Peyer's patch (tissue), 4 donors: ENCODE measurements at regions not wholly inside any gene's neighbourhood (a gene's known extent, or its start where the extent isn't known, plus 50 kb on each side); places are given as distances from the start of the nearest gene placed in this dataset.

Source experiments
- DNase-seq, 3 donors: peaks; one replicate each; pipeline ENCODE4 v3.0.0-alpha.2; 2017 to 2019
- H3K27ac ChIP-seq, 4 donors: fragments of 200-600 bp; sonication (generic); one replicate each; pipeline ENCODE4 v1.5.1; 2016 to 2019
- H3K27me3 ChIP-seq, 2 donors: fragments of 200-600 bp; sonication (generic); one replicate each; pipeline ENCODE4 v1.5.1; 2019
- H3K36me3 ChIP-seq, 3 donors: fragments of 200-600 bp; sonication (generic); one replicate each; pipeline ENCODE4 v1.5.1; 2016 to 2019
- H3K4me1 ChIP-seq, 4 donors: fragments of 200-600 bp; sonication (generic); one replicate each; pipeline ENCODE4 v1.5.1; 2016 to 2019
- H3K4me3 ChIP-seq, 4 donors: fragments of 200-600 bp; sonication (generic); 1 replicate in 3 of 4; 2 replicates in 1 of 4; pipeline ENCODE4 v1.5.1; 2016 to 2019; ENCODE audit warnings: mild to moderate bottlenecking in 1 of 4
- H3K9me3 ChIP-seq, 4 donors: fragments of 200-600 bp; sonication (generic); one replicate each; pipeline ENCODE4 v1.5.1; 2016 to 2019; ENCODE audit warnings: mild to moderate bottlenecking in 1 of 4
- CTCF ChIP-seq, 6 experiments: fragments of 450-650 bp in 4 of 6; fragments of 200-600 bp in 2 of 6; sonication (generic) in 1 of 6; IDR thresholded peaks; one replicate each; pipeline ENCODE4 v1.5.1; 2017 to 2019; ENCODE audit warnings: antibody characterized with exemption in 6 of 6, mild to moderate bottlenecking in 3 of 6, moderate library complexity in 1 of 6
- POLR2A ChIP-seq, 2 donors: fragments of 450-650 bp; IDR thresholded peaks; one replicate each; pipeline ENCODE4 v1.5.1; 2017; ENCODE audit warnings: antibody characterized with exemption in 2 of 2, mild to moderate bottlenecking in 2 of 2, moderate library complexity in 2 of 2

DNA sequence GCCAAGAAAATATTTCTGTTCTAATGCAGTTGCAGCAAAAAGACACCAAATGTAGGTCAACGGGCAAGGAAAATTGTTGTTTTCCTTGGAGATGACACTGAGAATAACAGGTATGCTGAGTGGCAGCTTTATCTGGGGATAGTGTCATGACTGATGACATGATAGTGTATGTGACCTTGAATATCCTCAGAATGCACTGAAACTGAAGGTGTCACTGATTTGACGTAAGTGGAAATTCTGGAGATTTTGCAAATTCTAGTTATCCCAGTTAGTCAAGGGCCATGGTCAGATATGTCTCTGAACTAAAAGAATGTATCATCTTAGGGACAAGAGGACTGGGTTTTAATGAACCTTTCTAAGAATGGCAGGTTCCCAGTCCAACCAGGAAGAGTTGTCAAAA is 138.0 kb upstream of the C9orf72 start:
- H3K4me3 ChIP-seq, result no peak overlapping the region
- TF ChIP-seq CTCF (IDR thresholded peaks at IDR 0.05) (no peak), POLR2A (IDR thresholded peaks at IDR 0.05) (no peak)
- no peak for DNase-seq

GRCh38 chr9:27712806-27713205 is 139.5 kb upstream of the C9orf72 start:
- no peaks in the 10 kb centered on the region for H3K9me3 ChIP-seq
- no peak for DNase-seq
- H3K36me3 ChIP-seq, result no peaks in the 10 kb centered on the region
- H3K4me1 ChIP-seq, result no peaks in the 10 kb centered on the region
- no peak for TF ChIP-seq POLR2A (IDR thresholded peaks at IDR 0.05)
- no peak for TF ChIP-seq CTCF (IDR thresholded peaks at IDR 0.05)
- no peak overlapping the region for H3K27ac ChIP-seq
- H3K4me3 ChIP-seq, result no peak overlapping the region
- H3K27me3 ChIP-seq, result no peaks in the 10 kb centered on the region

More for the DNA sequence above, 138.0 kb upstream of the C9orf72 start:
- Histone ChIP-seq H3K9me3 (no peaks in the 10 kb centered on the region), H3K4me1 (no peaks in the 10 kb centered on the region), H3K27ac (no peak overlapping the region), H3K27me3 (no peaks in the 10 kb centered on the region), H3K36me3 (no peaks in the 10 kb centered on the region)

DNA sequence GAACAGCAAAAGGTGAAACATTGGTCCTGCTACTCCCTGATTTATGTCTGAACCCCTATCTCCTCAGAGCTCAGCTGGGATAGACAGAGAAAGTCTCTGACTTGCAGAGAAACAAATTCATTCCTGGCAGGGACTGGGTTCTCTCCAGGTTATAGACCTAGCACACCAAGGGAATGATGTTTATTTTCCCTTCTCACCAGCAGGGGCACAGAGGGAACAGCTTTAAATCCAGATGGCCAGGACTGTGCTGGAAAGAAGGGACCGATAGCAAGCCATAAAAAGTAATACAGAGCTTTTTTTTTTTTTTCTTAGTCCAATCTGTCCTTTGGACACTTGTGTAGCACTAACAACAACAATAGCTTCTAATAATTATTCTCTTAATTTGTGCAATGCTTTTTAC is 141.1 kb upstream of the C9orf72 start:
- Histone ChIP-seq H3K4me3 (no peak overlapping the region), H3K9me3 (no peaks in the 10 kb centered on the region), H3K4me1 (no peaks in the 10 kb centered on the region), H3K36me3 (no peaks in the 10 kb centered on the region), H3K27ac (no peak overlapping the region), H3K27me3 (no peaks in the 10 kb centered on the region)
- TF ChIP-seq CTCF (IDR thresholded peaks at IDR 0.05) (no peak), POLR2A (IDR thresholded peaks at IDR 0.05) (no peak)
- DNase-seq, result no peak

DNA sequence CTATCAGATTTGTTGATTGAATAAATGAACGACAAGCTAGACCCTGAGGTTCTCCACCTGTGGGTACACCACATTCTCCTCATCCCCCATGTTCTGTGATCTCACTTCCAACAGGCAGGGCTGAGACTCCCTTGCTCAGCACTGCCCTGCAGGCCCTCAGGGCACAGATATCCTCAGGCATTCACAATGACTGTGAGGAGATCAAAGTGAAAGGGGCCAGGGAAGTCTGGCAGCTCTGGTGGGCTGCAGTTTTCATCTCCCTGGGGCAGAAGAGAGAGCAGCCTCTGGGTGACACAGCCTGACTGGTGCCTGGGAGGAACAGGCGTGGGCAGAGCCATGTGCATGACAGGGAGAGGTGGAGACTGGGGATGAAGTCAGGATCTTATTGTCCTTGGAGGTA is 142.4 kb upstream of the C9orf72 start:
- Histone ChIP-seq H3K27me3 (no peaks in the 10 kb centered on the region), H3K4me1 (no peaks in the 10 kb centered on the region), H3K9me3 (no peaks in the 10 kb centered on the region), H3K27ac (no peak overlapping the region), H3K36me3 (no peaks in the 10 kb centered on the region), H3K4me3 (no peak overlapping the region)
- no peak for TF ChIP-seq CTCF (IDR thresholded peaks at IDR 0.05)
- TF ChIP-seq POLR2A (IDR thresholded peaks at IDR 0.05), result no peak
- no peak for DNase-seq

DNA sequence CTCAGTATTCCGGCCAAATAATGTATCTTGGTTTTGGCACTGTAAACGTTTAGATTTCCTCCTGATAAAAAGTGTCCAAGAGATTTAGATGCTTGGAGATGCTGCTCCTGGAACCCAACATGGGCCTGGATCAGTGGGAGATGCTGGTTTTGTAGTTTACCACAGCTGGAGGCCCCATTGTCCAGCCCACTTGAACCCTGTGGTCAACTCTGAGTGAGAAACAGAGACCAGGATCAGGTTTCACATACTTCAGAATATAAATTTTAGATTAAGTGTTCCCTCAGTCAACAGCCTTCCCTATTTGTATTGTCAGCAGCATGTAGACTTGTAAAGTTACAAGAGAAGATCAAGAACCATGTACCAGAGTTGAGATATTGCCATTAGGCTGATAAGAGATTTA is 144.7 kb upstream of the C9orf72 start:
- DNase-seq, result no peak

More for the DNA sequence above, 144.7 kb upstream of the C9orf72 start:
- TF ChIP-seq CTCF (IDR thresholded peaks at IDR 0.05), result no peak
- TF ChIP-seq POLR2A (IDR thresholded peaks at IDR 0.05), result no peak
- Histone ChIP-seq H3K27me3 (no peaks in the 10 kb centered on the region), H3K9me3 (no peaks in the 10 kb centered on the region), H3K4me3 (no peak overlapping the region), H3K4me1 (no peaks in the 10 kb centered on the region), H3K27ac (no peak overlapping the region), H3K36me3 (no peaks in the 10 kb centered on the region)
